Left ventricle myocardium inferior (tissue), 1 donor: ENCODE measurements at regions not wholly inside any gene's neighbourhood (a gene's known extent, or its start where the extent isn't known, plus 50 kb on each side); places are given as distances from the start of the nearest gene placed in this dataset.

ENCODE experiments used
- DNase-seq: peaks from one replicate; pipeline ENCODE4 v3.0.0-alpha.2; 2020
- H3K27ac ChIP-seq: fragments of 200-600 bp; replicated peaks from 2 replicates; pipeline ENCODE4 v1.8.0; 2021
- H3K27me3 ChIP-seq: fragments of 200-600 bp; 2 replicates; pipeline ENCODE4 v1.8.0; 2021; ENCODE audit warnings: low read depth
- H3K36me3 ChIP-seq: fragments of 200-600 bp; 2 replicates; pipeline ENCODE4 v1.8.0; 2021
- H3K4me1 ChIP-seq: fragments of 200-600 bp; 2 replicates; pipeline ENCODE4 v1.8.0; 2021
- H3K4me3 ChIP-seq: fragments of 200-600 bp; 2 replicates; pipeline ENCODE4 v1.8.0; 2021; ENCODE audit warnings: mild to moderate bottlenecking, moderate library complexity
- H3K9me3 ChIP-seq: fragments of 200-600 bp; replicated peaks from 2 replicates; pipeline ENCODE4 v1.8.0; 2021
- CTCF ChIP-seq: fragments of 200-600 bp; IDR thresholded peaks from 2 replicates; pipeline ENCODE4 v1.8.0; 2021; ENCODE audit warnings: antibody characterized with exemption, mild to moderate bottlenecking, borderline replicate concordance
- intact Hi-C: fragments of 100-400 bp; cut with micrococcal nuclease; formaldehyde crosslinking; loops from one replicate; pipeline ENCODE4 v1.11.0; 2022
- donor health status: DM: no; HTN: yes; CAD: no; lungs with severe emphysema.

- TF ChIP-seq CTCF = no peak
- no peaks in the 10 kb centered on the region for H3K4me1 ChIP-seq
- H3K27me3 ChIP-seq = no peaks in the 10 kb centered on the region
- DNase-seq = no peak
- no peaks in the 10 kb centered on the region for H3K36me3 ChIP-seq
- H3K9me3 ChIP-seq = peaks cover 5% of the 10 kb centered on the region
- no peak overlapping the region for H3K4me3 ChIP-seq
- intact Hi-C loops = no loop called here
- H3K27ac ChIP-seq = no peak overlapping the region
Observed at GRCh38 chr5:159667286-159667685, 249.0 kb upstream of the ADRA1B start.

- Histone ChIP-seq H3K27me3 (no peaks in the 10 kb centered on the region), H3K27ac (no peak overlapping the region), H3K4me3 (no peak overlapping the region), H3K36me3 (no peaks in the 10 kb centered on the region), H3K4me1 (no peaks in the 10 kb centered on the region), H3K9me3 (peaks cover 6% of the 10 kb centered on the region)
- TF ChIP-seq CTCF = no peak
- DNase-seq = no peak
- intact Hi-C loops = no loop called here
Observed at GRCh38 chr5:159668556-159668955, 247.7 kb upstream of the ADRA1B start.

GRCh38 chr5:159669559-159669958 is 246.7 kb upstream of the ADRA1B start:
- no peaks in the 10 kb centered on the region for H3K27me3 ChIP-seq
- peaks cover 6% of the 10 kb centered on the region for H3K9me3 ChIP-seq
- intact Hi-C loops = no loop called here
- H3K36me3 ChIP-seq = no peaks in the 10 kb centered on the region
- no peak for TF ChIP-seq CTCF
- DNase-seq = no peak
- no peak overlapping the region for H3K27ac ChIP-seq
- H3K4me1 ChIP-seq = no peaks in the 10 kb centered on the region
- H3K4me3 ChIP-seq = no peak overlapping the region

GRCh38 chr5:159671886-159672285 is 244.4 kb upstream of the ADRA1B start:
- H3K27me3 ChIP-seq = no peaks in the 10 kb centered on the region
- DNase-seq = no peak
- no peaks in the 10 kb centered on the region for H3K36me3 ChIP-seq

GRCh38 chr5:159673538-159673937 is 242.7 kb upstream of the ADRA1B start:
- H3K27me3 ChIP-seq = no peaks in the 10 kb centered on the region
- H3K36me3 ChIP-seq = no peaks in the 10 kb centered on the region
- intact Hi-C loops = no loop called here
- H3K9me3 ChIP-seq = peaks cover 6% of the 10 kb centered on the region
- no peak for TF ChIP-seq CTCF
- no peak overlapping the region for H3K27ac ChIP-seq
- no peak overlapping the region for H3K4me3 ChIP-seq
- H3K4me1 ChIP-seq = no peaks in the 10 kb centered on the region
- DNase-seq = no peak

More at GRCh38 chr5:159671886-159672285, 244.4 kb upstream of the ADRA1B start:
- H3K4me1 ChIP-seq = no peaks in the 10 kb centered on the region
- no peak for TF ChIP-seq CTCF
- H3K9me3 ChIP-seq = peaks cover 6% of the 10 kb centered on the region
- no peak overlapping the region for H3K27ac ChIP-seq
- intact Hi-C loops = no loop called here
- no peak overlapping the region for H3K4me3 ChIP-seq
